NCI-H2107 treated with DMSO at 0.1 percent for 48 hours (cell line): ENCODE measurements at regions not wholly inside any gene's neighbourhood (a gene's known extent, or its start where the extent isn't known, plus 50 kb on each side); places are given as distances from the start of the nearest gene placed in this dataset.

Source experiments
- DNase-seq: peaks from one replicate; lab custom pipeline; 2025; ENCODE audit not compliant: unreplicated experiment; lab: John Stamatoyannopoulos, UW

GRCh38 chr4:20580907-20581306 lies 119.4 kb upstream of the PACRGL start:
- no peak for DNase-seq

- DNase-seq = no peak
Observed at GRCh38 chr4:20589436-20589835, 110.8 kb upstream of the PACRGL start.

DNA sequence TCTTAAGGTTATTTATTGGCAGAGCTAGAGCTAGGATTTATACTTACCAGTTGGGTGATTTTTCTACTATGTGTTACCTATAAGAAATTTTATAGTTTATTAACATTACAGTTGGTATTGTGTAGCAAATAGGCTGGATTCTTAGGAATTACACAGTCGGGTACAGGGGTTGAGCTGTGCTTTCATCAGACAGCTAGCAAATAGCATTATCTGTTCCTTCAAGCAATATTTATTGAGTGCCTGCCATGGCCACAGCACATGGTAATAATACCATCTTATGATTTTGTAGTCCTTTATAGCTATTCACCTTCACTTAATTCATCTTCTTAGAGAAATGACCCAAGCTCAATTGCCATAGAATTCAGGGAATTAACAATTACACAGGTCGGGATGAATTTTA lies 109.4 kb upstream of the PACRGL start:
- DNase-seq = no peak

GRCh38 chr4:20591571-20591970 lies 108.7 kb upstream of the PACRGL start:
- DNase-seq = no peak

GRCh38 chr4:20592013-20592412 lies 108.2 kb upstream of the PACRGL start:
- DNase-seq = no peak

- DNase-seq = no peak
Observed at GRCh38 chr4:20592663-20593062, 107.6 kb upstream of the PACRGL start.

DNA sequence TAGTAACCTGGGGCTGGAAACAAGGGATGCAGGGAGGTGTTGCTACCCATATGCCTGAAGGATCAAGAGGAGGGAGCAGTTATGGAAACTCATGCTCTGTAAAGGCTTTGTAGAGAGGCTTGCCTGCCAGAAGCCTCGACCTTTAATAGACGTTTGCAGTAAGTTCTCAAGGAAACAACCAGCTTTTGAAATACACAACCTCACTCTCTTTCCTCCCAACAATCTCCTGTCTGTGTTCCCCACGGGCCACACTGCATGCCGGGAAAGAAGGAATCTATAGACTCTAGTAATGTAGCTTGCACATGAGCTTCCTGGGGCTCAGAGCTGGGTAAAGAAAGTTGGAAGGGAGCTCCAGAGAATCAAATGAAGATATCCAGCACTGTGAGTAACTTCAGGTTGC lies 101.6 kb upstream of the PACRGL start:
- no peak for DNase-seq

DNA sequence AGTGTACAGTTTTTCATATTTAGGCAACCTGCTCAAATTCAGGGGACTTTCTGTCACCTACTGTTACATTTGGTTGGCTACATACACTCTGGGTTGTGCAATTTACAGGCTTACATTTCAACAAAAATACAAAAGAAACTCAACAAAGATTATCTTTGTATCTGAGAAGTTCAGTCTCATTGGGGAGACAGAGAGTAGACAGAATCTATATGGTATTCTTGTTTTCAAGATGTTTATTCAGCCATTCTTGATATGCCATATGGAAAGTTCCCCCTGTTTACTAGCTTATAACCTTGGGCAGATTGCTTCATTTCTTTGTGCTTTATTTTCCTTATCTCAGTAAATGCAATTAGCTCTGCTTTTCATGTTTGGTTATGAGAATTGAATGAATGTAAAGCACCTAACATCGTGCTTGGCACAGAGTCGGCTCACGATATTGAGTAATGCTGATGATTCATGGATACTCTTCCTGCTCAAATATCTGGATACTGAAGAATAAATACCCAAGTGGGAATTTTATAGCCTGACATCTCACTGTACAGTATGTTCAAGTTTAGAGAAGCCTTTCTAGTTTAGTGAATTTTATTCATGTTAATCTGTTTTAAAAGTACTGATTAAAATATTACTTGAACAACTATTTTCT lies 96.5 kb upstream of the PACRGL start:
- DNase-seq = no peak

DNA sequence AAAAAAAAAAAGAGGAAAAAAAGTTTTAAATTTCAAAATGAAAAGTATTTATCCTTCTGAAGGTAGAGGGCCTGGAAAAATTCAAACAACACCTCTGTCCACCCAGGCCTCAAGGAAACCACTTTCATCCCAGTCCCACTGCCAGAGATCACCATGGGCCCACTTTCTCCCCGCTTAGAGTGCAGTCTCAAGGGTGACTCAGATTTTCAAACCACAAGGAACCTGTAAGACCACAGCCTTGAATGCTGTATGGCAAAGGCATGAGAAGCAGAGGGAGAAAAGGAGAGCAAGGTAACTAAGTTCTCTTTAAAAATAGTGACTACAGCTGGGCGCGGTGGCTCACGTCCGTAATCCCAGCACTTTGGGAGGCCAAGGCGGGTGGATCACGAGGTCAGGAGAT lies 87.9 kb upstream of the PACRGL start:
- no peak for DNase-seq

GRCh38 chr4:20614816-20615215 lies 85.4 kb upstream of the PACRGL start:
- DNase-seq = no peak

DNA sequence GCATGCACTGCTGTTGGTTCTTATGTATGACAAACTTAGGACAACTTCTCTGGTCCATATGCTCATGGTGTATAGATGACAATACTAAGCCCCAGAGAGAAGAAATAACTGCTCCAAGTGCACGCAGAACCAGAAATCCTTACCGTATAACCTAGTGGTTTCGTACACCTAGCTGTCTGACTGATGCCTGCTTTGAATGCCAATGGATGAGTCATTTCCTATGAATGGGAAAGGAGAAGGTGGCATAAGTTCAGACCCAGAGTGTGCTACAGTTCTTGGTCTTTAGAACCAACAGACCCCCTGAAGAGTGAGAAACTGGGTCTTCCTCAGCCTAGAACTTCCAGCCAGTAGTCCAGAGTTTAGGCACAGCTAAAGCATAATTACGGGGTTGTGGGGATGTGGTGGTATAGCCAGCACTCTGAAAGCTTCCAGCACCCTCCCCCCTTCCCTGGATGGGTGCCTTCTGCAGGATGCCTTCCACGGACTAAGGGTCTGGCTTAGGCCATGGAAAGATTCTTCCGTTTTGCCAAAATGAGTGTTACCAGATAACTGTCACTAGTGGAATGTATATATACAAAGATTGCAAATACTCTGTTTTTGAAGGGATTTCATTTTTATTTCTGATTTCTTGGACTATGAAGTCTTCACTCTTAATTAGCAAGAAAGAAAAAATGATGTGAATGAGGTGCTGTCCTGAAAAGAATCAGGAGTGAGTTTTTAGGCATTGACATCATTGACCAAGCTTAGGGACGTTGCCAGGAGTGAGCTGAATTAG lies 84.6 kb upstream of the PACRGL start:
- DNase-seq = no peak

DNA sequence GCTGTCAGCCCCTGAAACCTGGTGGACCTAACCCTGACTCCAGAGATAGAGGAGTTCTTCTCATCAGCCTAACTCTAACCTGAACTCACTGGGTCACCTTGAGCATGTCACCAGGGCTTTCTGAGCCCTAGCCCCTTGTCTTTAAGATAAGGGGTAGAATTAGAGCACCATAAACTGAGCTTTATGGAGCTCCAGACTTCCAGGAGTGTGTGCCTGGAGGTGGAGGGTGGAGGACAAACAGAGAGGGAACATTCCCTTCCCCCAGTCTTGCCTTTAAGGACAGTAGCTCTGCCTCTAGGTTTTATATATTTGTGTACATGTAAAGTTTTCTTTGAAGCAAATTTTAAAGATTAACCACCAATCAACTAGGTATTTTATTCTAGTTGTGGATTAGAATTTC lies 83.9 kb upstream of the PACRGL start:
- no peak for DNase-seq

- DNase-seq = no peak
Observed at GRCh38 chr4:20616848-20617247, 83.4 kb upstream of the PACRGL start.

- DNase-seq = no peak
Observed at GRCh38 chr4:20617678-20618396, 82.4 kb upstream of the PACRGL start.

DNA sequence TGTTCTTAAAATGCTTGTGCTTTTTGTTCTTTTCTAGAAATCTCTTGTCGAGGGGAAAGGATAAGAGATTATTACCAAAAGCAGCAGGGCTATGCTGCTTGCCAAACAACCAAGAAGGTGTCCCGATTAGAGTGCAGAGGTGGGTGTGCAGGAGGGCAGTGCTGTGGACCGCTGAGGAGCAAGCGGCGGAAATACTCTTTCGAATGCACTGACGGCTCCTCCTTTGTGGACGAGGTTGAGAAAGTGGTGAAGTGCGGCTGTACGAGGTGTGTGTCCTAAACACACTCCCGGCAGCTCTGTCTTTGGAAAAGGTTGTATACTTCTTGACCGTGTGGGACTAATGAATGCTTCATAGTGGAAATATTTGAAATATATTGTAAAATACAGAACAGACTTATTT lies 81.5 kb upstream of the PACRGL start:
- DNase-seq = no peak

DNA sequence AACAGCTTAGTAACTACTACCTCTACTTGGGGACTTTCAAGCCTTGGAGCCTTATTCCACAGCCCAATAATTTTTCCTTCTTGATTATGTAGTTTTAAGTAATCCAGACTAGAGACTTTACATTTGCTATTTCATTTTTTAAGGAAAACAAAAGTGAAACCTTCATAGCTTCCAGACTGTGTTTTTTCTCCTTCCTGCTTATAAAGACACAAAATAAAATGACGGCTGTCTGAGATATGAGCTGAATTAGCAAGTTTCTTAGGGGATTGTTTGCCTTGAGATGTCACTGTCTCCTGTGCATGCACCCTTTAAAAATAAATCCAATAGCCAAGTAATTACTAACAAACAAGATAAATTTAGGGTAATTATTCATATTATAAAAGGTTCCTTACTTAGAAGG lies 78.8 kb upstream of the PACRGL start:
- no peak for DNase-seq

- no peak for DNase-seq
Observed at GRCh38 chr4:20622701-20623100, 77.6 kb upstream of the PACRGL start.

DNA sequence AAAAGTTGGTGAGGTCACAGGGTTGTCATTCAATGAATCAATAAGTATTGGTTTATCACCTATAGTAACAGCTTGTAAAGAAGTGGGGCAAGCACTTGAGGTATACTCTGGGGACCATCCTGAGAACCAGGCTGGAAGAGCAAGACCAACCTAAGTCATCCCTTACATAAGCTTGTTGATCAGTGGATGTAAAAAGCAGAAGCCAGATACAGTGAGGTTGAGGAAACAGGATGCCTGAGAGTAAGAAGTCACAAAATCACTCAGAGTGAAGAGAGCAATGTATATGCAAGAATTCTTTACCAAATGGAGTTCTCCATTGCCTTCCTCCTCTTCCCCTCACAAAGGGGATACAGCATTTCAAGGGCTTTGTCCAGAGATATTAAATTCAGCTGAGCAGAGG lies 76.3 kb upstream of the PACRGL start:
- DNase-seq = no peak

DNA sequence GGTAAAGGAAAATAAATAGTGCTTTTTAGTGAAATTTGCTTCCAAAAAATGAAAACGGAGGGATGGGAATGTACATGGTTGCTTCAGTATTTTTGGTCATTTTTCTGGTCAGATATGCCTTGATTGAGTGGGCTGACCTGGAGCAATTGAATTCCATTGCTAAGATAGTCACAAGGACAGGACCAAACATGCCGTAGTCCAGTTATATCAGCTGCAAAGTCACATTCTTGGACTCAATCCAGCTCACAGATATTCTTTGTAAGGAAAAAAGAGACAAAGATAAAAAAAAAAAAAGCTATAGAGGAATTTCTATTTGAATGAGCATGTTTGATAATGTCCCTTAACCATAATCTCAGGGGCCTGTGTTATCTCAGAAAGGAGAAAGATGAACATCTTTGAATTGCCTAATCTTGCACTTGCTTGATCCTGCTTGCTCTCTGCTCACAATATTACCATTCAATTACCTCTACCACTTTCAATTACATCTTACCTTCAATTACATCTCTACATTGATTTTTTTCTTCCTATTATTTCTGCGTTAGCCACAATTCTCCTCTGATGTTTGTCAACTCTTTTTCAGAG lies 75.4 kb upstream of the PACRGL start:
- DNase-seq = no peak

- DNase-seq = no peak
Observed at GRCh38 chr4:20625426-20625825, 74.8 kb upstream of the PACRGL start.

DNA sequence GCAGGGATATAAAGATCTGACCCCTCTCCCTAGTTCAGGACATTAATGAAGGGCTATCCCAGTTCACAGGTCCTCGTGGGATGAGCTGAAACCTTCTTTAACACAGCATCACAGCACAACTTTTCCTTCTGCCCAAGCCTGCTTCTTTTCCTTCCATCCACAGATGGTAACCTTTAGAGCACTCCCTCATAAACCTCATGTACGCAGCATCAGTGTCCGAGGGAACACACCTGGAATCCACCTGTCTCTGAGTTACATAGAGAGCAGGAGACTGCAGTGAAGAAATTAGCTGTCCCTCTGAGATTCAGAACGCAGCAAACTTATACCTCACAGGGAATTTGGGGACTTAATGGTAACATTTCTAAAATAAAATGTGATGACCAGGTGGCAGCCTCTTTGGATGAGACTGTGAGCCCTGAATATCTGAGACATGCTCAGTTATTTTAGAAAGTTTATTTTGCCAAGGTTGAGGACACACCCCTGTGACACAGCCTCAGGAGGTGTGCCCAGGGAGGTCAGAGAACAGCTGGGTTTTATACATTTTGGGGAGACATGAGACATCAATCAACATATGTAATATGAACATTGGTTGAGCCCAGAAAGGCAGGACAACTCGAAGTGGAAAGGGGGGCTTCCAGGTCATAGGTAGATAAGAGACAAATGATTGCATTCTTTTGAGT lies 73.8 kb upstream of the PACRGL start:
- DNase-seq = no peak
